HEK293T (cell line): ENCODE measurements at regions not wholly inside any gene's neighbourhood (a gene's known extent, or its start where the extent isn't known, plus 50 kb on each side); places are given as distances from the start of the nearest gene placed in this dataset.

Experiments used
- BHLHE40 ChIP-seq: fragments of 450-650 bp; IDR thresholded peaks from 2 replicates; pipeline ENCODE4 v1.6.1; 2016; ENCODE audit warnings: mild to moderate bottlenecking, moderate library complexity, borderline replicate concordance
- HDGF ChIP-seq: fragments of 450-650 bp; IDR thresholded peaks from 2 replicates; pipeline ENCODE4 v1.6.1; 2017; ENCODE audit warnings: antibody characterized with exemption, borderline replicate concordance
- L3MBTL2 ChIP-seq: fragments of 450-650 bp; conservative IDR thresholded peaks from 2 replicates; pipeline ENCODE4 v1.6.1; 2016; ENCODE audit warnings: mild to moderate bottlenecking

DNA sequence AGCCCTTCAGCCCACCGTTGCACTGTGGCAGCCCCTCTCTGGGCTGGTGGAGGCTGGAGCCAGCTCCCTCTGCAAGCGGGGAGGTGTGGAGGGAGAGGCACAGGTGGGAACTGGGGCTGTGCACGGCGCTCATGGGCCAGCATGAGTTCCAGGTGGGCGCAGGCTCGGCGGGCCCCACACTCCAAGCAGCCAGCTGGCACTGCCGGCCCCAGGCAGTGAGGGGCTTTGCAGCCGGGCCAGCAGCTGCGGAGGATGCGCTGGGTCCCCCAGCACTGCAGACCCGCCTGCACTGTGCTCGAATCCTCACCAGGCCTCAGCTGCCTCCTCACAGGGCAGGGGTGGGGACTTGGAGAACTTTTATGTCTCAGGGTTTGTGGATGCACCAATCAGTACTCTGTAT, 1354.8 kb upstream of the IGFBP7 start:
- TF ChIP-seq BHLHE40 (no peak), HDGF (no peak), L3MBTL2 (no peak)
